HG02973 (cell line): ENCODE measurements at regions not wholly inside any gene's neighbourhood (a gene's known extent, or its start where the extent isn't known, plus 50 kb on each side); places are given as distances from the start of the nearest gene placed in this dataset.
"Not testable (repeated sequence)": the region's sequence is repeated elsewhere in the genome, so short reads cannot be mapped to it uniquely, and the experiment has no call there.

Experiments used
- ATAC-seq: cut with Tn5 transposase; IDR thresholded peaks from one replicate; pipeline ENCODE4 v1.9.1; 2021; ENCODE audit warnings: moderate library complexity; ENCODE audit not compliant: unreplicated experiment

GRCh38 chr6:77010931-77011542 lies 452.3 kb downstream of the HTR1B start:
- no peak for ATAC-seq

- ATAC-seq = no peak
These were observed 470.7 kb downstream of the HTR1B start for GRCh38 chr6:76992553-76992952.

GRCh38 chr6:76984572-76984971 lies 478.7 kb downstream of the HTR1B start:
- ATAC-seq = no peak

GRCh38 chr6:76982476-76983199 lies 480.7 kb downstream of the HTR1B start:
- ATAC-seq = no peak

- no peak for ATAC-seq
These were observed 490.8 kb downstream of the HTR1B start for GRCh38 chr6:76972474-76972873.

- ATAC-seq = not testable (repeated sequence)
These were observed 504.1 kb downstream of the HTR1B start for GRCh38 chr6:76959177-76959576.

GRCh38 chr6:76942203-76942966 lies 520.9 kb downstream of the HTR1B start:
- no peak for ATAC-seq

- no peak for ATAC-seq
These were observed 523.1 kb downstream of the HTR1B start for GRCh38 chr6:76940191-76940590.

- no peak for ATAC-seq
These were observed 548.6 kb downstream of the HTR1B start for GRCh38 chr6:76914737-76915136.

GRCh38 chr6:76905541-76905940 lies 557.8 kb downstream of the HTR1B start:
- not testable (repeated sequence) for ATAC-seq

GRCh38 chr6:76892542-76892941 lies 570.7 kb downstream of the HTR1B start:
- ATAC-seq = no peak

- no peak for ATAC-seq
These were observed 574.9 kb downstream of the HTR1B start for GRCh38 chr6:76888351-76888750.

- ATAC-seq = no peak
These were observed 576.4 kb downstream of the HTR1B start for GRCh38 chr6:76886900-76887299.

- ATAC-seq = no peak
These were observed 577.4 kb downstream of the HTR1B start for GRCh38 chr6:76885861-76886301.

- no peak for ATAC-seq
These were observed 581.9 kb downstream of the HTR1B start for GRCh38 chr6:76881414-76881813.

- ATAC-seq = no peak
These were observed 586.3 kb downstream of the HTR1B start for GRCh38 chr6:76876922-76877553.

GRCh38 chr6:76876430-76876829 lies 586.9 kb downstream of the HTR1B start:
- ATAC-seq = not testable (repeated sequence)

- ATAC-seq = no peak
These were observed 596.1 kb downstream of the HTR1B start for GRCh38 chr6:76867182-76867581.

- no peak for ATAC-seq
These were observed 597.0 kb downstream of the HTR1B start for GRCh38 chr6:76866091-76866915.

- ATAC-seq = no peak
These were observed 600.4 kb downstream of the HTR1B start for GRCh38 chr6:76862936-76863335.
